ENCODE measurements at regions not wholly inside any gene's neighbourhood (a gene's known extent, or its start where the extent isn't known, plus 50 kb on each side); places are given as distances from the start of the nearest gene placed in this dataset.

DNA sequence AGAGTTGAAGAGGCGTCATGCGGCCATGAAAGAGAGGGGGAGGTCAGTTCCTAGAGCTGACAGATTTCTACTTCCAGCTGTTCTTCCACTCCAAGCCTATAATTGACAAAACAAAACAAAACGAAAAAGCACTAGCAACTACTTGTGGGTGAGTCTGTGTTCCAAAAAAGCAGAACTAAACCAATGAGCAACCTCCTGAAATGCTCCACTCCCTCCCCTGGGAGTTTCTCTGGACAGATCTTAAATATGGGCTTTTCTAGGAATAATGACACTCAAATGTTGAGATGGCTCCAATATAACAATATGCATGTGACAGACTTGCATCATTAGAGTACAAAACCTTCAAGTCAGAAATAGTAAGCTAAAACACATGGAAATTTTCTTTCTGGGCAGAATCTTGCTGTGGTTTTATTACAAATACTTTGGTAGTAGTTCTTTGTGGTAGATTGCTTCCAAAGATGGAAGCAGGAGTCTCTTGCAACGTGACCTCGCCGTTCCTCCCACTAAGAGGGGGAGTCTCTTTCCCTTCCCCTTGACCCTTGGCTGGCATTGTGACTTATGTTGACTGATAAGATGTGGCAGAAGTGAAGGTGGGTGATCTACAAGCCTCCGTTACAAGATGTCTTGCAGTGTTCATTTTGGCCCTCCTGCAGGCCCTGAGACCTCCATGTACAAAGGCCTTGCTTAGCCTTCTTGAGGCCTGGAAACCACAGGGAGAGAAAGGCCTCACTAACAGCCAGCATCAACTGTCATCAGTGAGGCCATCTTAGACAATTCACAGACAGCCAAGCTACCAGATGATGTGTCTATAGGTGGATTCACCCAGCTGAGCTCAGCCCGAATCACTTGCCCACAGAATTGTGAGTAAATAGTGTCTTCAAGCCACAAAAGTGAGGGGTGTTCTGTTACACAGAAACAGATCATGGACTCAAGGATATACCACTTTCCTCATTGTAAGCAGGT, 173.1 kb upstream of the RFC3 start:
- peaks cover 2% of the 10 kb centered on the region for H3K9me3 Mint-ChIP-seq
- no peak for TF ChIP-seq CTCF (conservative IDR thresholded peaks at IDR 0.05)
- no peaks in the 10 kb centered on the region for H3K36me3 Mint-ChIP-seq (ENCODE audit: low read depth)
- H3K27me3 Mint-ChIP-seq (ENCODE audit: low read depth), result no peaks in the 10 kb centered on the region
- no peak overlapping the region for H3K4me3 Mint-ChIP-seq
- no peak for DNase-seq (ENCODE audit: low read depth, low spot score)
- no peak overlapping the region for H3K27ac Mint-ChIP-seq (ENCODE audit: unreplicated experiment)
- peaks cover 19% of the 10 kb centered on the region for H3K4me1 Mint-ChIP-seq

DNA sequence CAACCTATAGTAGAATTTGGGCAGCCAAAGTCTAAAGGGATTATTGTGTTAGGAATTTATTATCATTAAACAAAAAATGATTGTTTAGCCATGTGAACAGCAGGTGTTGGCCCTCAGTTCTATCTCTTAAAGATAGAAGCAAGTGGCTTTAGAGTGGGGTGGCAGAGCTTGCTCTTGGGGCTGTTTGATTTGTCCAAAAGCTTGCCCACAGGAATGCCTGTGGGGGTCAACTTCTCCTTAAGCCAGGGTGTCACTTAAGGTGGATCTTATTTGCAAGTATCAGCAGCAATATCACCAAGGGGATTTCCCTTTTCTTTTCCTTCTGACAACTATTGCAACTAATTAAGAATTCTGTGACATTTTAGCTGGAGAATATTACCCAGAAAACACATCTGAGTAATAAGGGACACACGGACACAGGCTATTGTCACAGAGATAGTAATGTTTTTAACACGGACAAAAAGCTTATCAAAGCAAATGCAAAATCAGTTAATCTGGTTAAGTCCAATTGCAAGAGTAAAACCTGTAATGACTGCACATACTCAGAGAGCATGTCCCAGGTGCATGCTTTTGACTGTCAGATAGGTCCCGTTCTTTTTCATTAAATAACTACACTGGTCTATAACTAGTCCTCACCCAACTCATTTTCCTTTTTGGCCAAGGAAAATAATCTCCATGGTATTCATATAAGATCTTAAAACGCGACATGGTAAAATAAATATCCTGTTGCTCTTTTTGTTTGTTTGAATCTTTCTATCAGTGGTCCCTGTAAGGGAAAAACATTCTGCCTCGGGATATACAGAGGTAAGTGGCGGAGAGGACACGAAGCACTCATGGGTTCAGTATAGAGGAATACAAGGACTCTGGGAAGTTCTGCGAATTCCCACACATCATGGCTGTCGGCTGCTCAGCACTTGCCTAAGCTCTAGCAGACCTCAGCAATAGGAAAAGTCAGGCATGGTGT, 172.1 kb upstream of the RFC3 start:
- no peak overlapping the region for H3K27ac Mint-ChIP-seq (ENCODE audit: unreplicated experiment)
- H3K27me3 Mint-ChIP-seq (ENCODE audit: low read depth), result no peaks in the 10 kb centered on the region
- no peak for TF ChIP-seq CTCF (conservative IDR thresholded peaks at IDR 0.05)
- H3K4me1 Mint-ChIP-seq, result peaks cover 12% of the 10 kb centered on the region
- DNase-seq (ENCODE audit: low read depth, low spot score), result no peak
- no peaks in the 10 kb centered on the region for H3K36me3 Mint-ChIP-seq (ENCODE audit: low read depth)
- H3K4me3 Mint-ChIP-seq, result no peak overlapping the region
- peaks cover 2% of the 10 kb centered on the region for H3K9me3 Mint-ChIP-seq

GRCh38 chr13:33649212-33649878, 168.6 kb upstream of the RFC3 start:
- H3K27me3 Mint-ChIP-seq (ENCODE audit: low read depth), result no peaks in the 10 kb centered on the region

GRCh38 chr13:33651766-33652165, 166.2 kb upstream of the RFC3 start:
- Mint-ChIP-seq H3K27ac (ENCODE audit: unreplicated experiment) (no peak overlapping the region), H3K9me3 (no peaks in the 10 kb centered on the region), H3K27me3 (ENCODE audit: low read depth) (no peaks in the 10 kb centered on the region), H3K36me3 (ENCODE audit: low read depth) (no peaks in the 10 kb centered on the region), H3K4me1 (no peaks in the 10 kb centered on the region), H3K4me3 (no peak overlapping the region)
- DNase-seq (ENCODE audit: low read depth, low spot score), result no peak
- TF ChIP-seq CTCF (conservative IDR thresholded peaks at IDR 0.05), result no peak

More at GRCh38 chr13:33649212-33649878, 168.6 kb upstream of the RFC3 start:
- peaks cover 3% of the 10 kb centered on the region for H3K4me1 Mint-ChIP-seq
- DNase-seq (ENCODE audit: low read depth, low spot score), result no peak
- no peak for TF ChIP-seq CTCF (conservative IDR thresholded peaks at IDR 0.05)
- no peaks in the 10 kb centered on the region for H3K36me3 Mint-ChIP-seq (ENCODE audit: low read depth)
- H3K4me3 Mint-ChIP-seq, result no peak overlapping the region
- no peak overlapping the region for H3K27ac Mint-ChIP-seq (ENCODE audit: unreplicated experiment)
- H3K9me3 Mint-ChIP-seq, result no peaks in the 10 kb centered on the region

GRCh38 chr13:33657274-33657673, 160.7 kb upstream of the RFC3 start:
- Mint-ChIP-seq H3K4me3 (no peak overlapping the region), H3K27ac (ENCODE audit: unreplicated experiment) (no peak overlapping the region), H3K27me3 (ENCODE audit: low read depth) (no peaks in the 10 kb centered on the region), H3K9me3 (peaks cover 12% of the 10 kb centered on the region), H3K4me1 (no peaks in the 10 kb centered on the region), H3K36me3 (ENCODE audit: low read depth) (no peaks in the 10 kb centered on the region)
- TF ChIP-seq CTCF (conservative IDR thresholded peaks at IDR 0.05), result no peak
- DNase-seq (ENCODE audit: low read depth, low spot score), result no peak

All from neural crest cell (in vitro differentiated cells).